Smooth muscle cell (in vitro differentiated cells): ENCODE measurements at regions not wholly inside any gene's neighbourhood (a gene's known extent, or its start where the extent isn't known, plus 50 kb on each side); places are given as distances from the start of the nearest gene placed in this dataset.
"Not testable (repeated sequence)": the region's sequence is repeated elsewhere in the genome, so short reads cannot be mapped to it uniquely, and the experiment has no call there.

Experiments
- DNase-seq: peaks from one replicate; lab custom pipeline; 2025; ENCODE audit not compliant: unreplicated experiment; lab: John Stamatoyannopoulos, UW
- H2AFZ ChIP-seq: fragments of 200-600 bp; sonication (generic); 2 replicates; pipeline ENCODE4 v1.6.0; 2016; ENCODE audit warnings: antibody characterized with exemption, low read depth, mild to moderate bottlenecking
- H3F3A ChIP-seq: fragments of 200-600 bp; sonication (generic); 2 replicates; pipeline ENCODE4 v1.6.0; 2017; ENCODE audit warnings: antibody characterized with exemption, low read depth
- H3K27ac ChIP-seq: fragments of 200-600 bp; sonication (generic); 2 replicates; pipeline ENCODE4 v1.5.1; 2016; ENCODE audit warnings: low read depth, mild to moderate bottlenecking
- H3K27me3 ChIP-seq: fragments of 200-600 bp; sonication (generic); 2 replicates; pipeline ENCODE4 v1.6.1; 2016; ENCODE audit warnings: low read depth, mild to moderate bottlenecking
- H3K36me3 ChIP-seq: fragments of 200-600 bp; sonication (generic); 2 replicates; pipeline ENCODE4 v1.5.1; 2016; ENCODE audit warnings: low read depth
- H3K4me1 ChIP-seq: fragments of 200-600 bp; sonication (generic); 2 replicates; pipeline ENCODE4 v1.5.1; 2016; ENCODE audit warnings: low read depth
- H3K4me2 ChIP-seq: fragments of 200-600 bp; sonication (generic); 2 replicates; pipeline ENCODE4 v1.6.0; 2016; ENCODE audit warnings: mild to moderate bottlenecking
- H3K4me3 ChIP-seq: fragments of 200-600 bp; sonication (generic); 2 replicates; pipeline ENCODE4 v1.5.1; 2016; ENCODE audit warnings: mild to moderate bottlenecking
- H3K79me2 ChIP-seq: fragments of 200-600 bp; sonication (generic); 2 replicates; pipeline ENCODE4 v1.6.0; 2016; ENCODE audit warnings: low read depth, mild to moderate bottlenecking
- H3K9ac ChIP-seq: fragments of 200-600 bp; sonication (generic); 2 replicates; pipeline ENCODE4 v1.6.0; 2016; ENCODE audit warnings: low read depth
- H3K9me3 ChIP-seq: fragments of 200-600 bp; sonication (generic); replicated peaks from 2 replicates; pipeline ENCODE4 v1.5.1; 2016; ENCODE audit warnings: low read depth
- H4K20me1 ChIP-seq: fragments of 200-600 bp; sonication (generic); 2 replicates; pipeline ENCODE4 v1.6.0; 2016; ENCODE audit warnings: low read depth
- WGBS: methylation state at CpG from one replicate; pipeline ENCODE4 v1.1.7; 2016; ENCODE audit warnings: low lambda C conversion rate; 5-methylcytosine and 5-hydroxymethylcytosine counted together
- TF ChIP-seq, protein P1 (sequence below): fragments of 200-600 bp; sonication (generic); IDR thresholded peaks from 2 replicates; pipeline ENCODE4 v1.5.1; 2017; ENCODE audit warnings: borderline replicate concordance, mild to moderate bottlenecking, antibody characterized with exemption; ENCODE audit not compliant: insufficient read depth, poor library complexity, severe bottlenecking

DNA sequence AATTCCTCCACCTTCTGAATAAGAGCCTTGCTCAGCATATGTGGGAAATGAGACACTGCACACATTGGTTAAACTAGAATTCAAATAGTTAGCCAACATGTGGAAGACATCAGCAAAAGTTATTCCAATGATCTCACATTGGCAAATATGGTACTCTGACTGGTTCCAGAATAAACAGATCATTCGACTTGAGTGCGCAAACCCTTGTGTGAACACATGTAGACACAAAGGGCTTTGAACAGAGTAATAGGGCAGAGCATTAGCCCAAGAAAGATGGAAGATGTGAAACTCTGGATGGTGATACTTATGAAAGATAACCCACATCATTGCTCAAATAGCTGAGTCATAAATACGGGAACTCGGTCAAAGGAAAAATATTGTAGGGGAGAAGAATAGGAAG is 1133.4 kb upstream of the SEL1L start:
- no peaks in the 10 kb centered on the region for H3K79me2 ChIP-seq
- no peaks in the 10 kb centered on the region for H3K9me3 ChIP-seq
- no peaks in the 10 kb centered on the region for H3K36me3 ChIP-seq
- H3K4me1 ChIP-seq = no peaks in the 10 kb centered on the region
- no peak overlapping the region for H3K4me3 ChIP-seq
- DNase-seq = no peak
- H3F3A ChIP-seq = no peaks in the 10 kb centered on the region
- no peak overlapping the region for H3K9ac ChIP-seq
- no peaks in the 10 kb centered on the region for H4K20me1 ChIP-seq
- H2AFZ ChIP-seq = no peak overlapping the region
- H3K4me2 ChIP-seq = no peak overlapping the region
- 96% methylated on average over 4 of the region's 4 CpGs for WGBS
- H3K27ac ChIP-seq = no peak overlapping the region
- no peaks in the 10 kb centered on the region for H3K27me3 ChIP-seq
- TF ChIP-seq, protein P1, sequence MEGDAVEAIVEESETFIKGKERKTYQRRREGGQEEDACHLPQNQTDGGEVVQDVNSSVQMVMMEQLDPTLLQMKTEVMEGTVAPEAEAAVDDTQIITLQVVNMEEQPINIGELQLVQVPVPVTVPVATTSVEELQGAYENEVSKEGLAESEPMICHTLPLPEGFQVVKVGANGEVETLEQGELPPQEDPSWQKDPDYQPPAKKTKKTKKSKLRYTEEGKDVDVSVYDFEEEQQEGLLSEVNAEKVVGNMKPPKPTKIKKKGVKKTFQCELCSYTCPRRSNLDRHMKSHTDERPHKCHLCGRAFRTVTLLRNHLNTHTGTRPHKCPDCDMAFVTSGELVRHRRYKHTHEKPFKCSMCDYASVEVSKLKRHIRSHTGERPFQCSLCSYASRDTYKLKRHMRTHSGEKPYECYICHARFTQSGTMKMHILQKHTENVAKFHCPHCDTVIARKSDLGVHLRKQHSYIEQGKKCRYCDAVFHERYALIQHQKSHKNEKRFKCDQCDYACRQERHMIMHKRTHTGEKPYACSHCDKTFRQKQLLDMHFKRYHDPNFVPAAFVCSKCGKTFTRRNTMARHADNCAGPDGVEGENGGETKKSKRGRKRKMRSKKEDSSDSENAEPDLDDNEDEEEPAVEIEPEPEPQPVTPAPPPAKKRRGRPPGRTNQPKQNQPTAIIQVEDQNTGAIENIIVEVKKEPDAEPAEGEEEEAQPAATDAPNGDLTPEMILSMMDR = no peak

DNA sequence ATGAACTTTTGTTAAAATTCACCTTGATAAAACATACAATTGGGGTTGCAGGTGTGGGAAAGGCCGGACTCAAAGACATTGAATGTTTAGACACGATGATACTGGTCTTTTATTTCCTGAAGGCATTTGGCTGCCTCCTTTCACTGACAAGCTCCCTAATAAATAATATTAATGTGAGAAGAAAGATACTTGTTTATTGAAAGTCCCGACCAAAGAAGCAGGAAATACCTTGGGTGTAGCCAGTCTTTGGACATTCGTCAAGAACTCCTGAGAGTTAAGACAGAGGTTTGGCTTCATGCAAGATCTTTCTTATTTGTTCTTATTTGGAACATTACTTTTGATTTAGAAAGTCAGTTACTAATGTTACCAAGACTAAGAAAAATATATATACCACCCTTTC is 1133.8 kb upstream of the SEL1L start:
- WGBS = 72% methylated on average over 4 of the region's 4 CpGs
- TF ChIP-seq, protein P1 = no peak
- Histone ChIP-seq H3F3A (no peaks in the 10 kb centered on the region), H3K4me2 (no peak overlapping the region), H3K9me3 (no peaks in the 10 kb centered on the region), H3K4me3 (no peak overlapping the region), H3K4me1 (no peaks in the 10 kb centered on the region), H3K27ac (no peak overlapping the region), H3K27me3 (no peaks in the 10 kb centered on the region), H2AFZ (no peak overlapping the region), H4K20me1 (no peaks in the 10 kb centered on the region), H3K36me3 (no peaks in the 10 kb centered on the region), H3K9ac (no peak overlapping the region), H3K79me2 (no peaks in the 10 kb centered on the region)
- no peak for DNase-seq

DNA sequence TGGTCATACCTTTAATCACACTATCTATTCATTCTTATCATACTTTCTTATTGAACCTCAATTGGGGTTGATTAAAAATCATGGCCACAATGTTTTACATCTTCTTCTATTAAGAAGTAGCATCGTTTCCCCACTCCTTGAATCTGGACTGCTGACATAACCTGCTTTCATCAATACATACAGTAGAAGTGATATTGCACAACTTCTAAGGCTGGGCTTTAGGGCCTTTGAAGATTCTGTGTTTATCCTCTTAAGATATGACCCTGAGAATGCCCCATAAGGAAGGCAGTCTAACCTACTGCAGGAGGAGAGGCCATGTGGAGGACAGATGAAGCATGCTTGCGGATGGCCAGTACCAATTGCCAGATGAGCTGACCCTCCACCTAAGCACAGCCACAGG is 1142.8 kb upstream of the SEL1L start:
- no peak for DNase-seq
- Histone ChIP-seq H3K9me3 (no peaks in the 10 kb centered on the region), H4K20me1 (no peaks in the 10 kb centered on the region), H3K9ac (no peak overlapping the region), H3F3A (no peaks in the 10 kb centered on the region), H3K4me3 (no peak overlapping the region), H3K4me2 (no peak overlapping the region), H3K27me3 (no peaks in the 10 kb centered on the region), H3K27ac (no peak overlapping the region), H3K36me3 (no peaks in the 10 kb centered on the region), H2AFZ (no peak overlapping the region), H3K4me1 (no peaks in the 10 kb centered on the region), H3K79me2 (no peaks in the 10 kb centered on the region)
- TF ChIP-seq, protein P1 = no peak
- 93% methylated on average over 2 of the region's 2 CpGs for WGBS

- H3K4me1 ChIP-seq = no peaks in the 10 kb centered on the region
- H4K20me1 ChIP-seq = no peaks in the 10 kb centered on the region
- H3K4me2 ChIP-seq = no peak overlapping the region
- no peak overlapping the region for H2AFZ ChIP-seq
- H3K9me3 ChIP-seq = no peaks in the 10 kb centered on the region
- no peak overlapping the region for H3K4me3 ChIP-seq
- 45% methylated on average over 1 of the region's 1 CpG for WGBS
- H3K27ac ChIP-seq = no peak overlapping the region
- no peak overlapping the region for H3K9ac ChIP-seq
- H3K36me3 ChIP-seq = no peaks in the 10 kb centered on the region
- no peaks in the 10 kb centered on the region for H3K79me2 ChIP-seq
- TF ChIP-seq, protein P1 = no peak
- no peaks in the 10 kb centered on the region for H3K27me3 ChIP-seq
- H3F3A ChIP-seq = no peaks in the 10 kb centered on the region
- DNase-seq = no peak
Measured at GRCh38 chr14:82689948-82690347, 1156.3 kb upstream of the SEL1L start.

- H3K9me3 ChIP-seq = not testable (repeated sequence)
Measured at GRCh38 chr14:82691191-82691590, 1157.5 kb upstream of the SEL1L start.

More at GRCh38 chr14:82691191-82691590, 1157.5 kb upstream of the SEL1L start:
- not testable (repeated sequence) for H3K27ac ChIP-seq, DNase-seq, H3K27me3 ChIP-seq, H3K36me3 ChIP-seq, H3F3A ChIP-seq, H4K20me1 ChIP-seq, H2AFZ ChIP-seq, H3K4me2 ChIP-seq, H3K9ac ChIP-seq, H3K4me1 ChIP-seq, H3K79me2 ChIP-seq, H3K4me3 ChIP-seq
